OCI-LY1 (cell line): ENCODE measurements at regions not wholly inside any gene's neighbourhood (a gene's known extent, or its start where the extent isn't known, plus 50 kb on each side); places are given as distances from the start of the nearest gene placed in this dataset.

Source experiments
- EZH2 ChIP-seq: fragments of 200-600 bp; sonication (generic), shearing (Covaris generic); IDR thresholded peaks from 2 replicates; pipeline ENCODE4 v1.8.0; 2017; ENCODE audit warnings: borderline replicate concordance, mixed run types, mild to moderate bottlenecking, antibody characterized with exemption, low read length, moderate library complexity, mixed read lengths
- TF ChIP-seq, protein P1 (sequence below): fragments of 200-600 bp; sonication (generic), shearing (Covaris generic); IDR thresholded peaks from 2 replicates; pipeline ENCODE4 v1.5.1; 2017; ENCODE audit warnings: mild to moderate bottlenecking, antibody characterized with exemption, low read length, moderate library complexity, mixed read lengths

DNA sequence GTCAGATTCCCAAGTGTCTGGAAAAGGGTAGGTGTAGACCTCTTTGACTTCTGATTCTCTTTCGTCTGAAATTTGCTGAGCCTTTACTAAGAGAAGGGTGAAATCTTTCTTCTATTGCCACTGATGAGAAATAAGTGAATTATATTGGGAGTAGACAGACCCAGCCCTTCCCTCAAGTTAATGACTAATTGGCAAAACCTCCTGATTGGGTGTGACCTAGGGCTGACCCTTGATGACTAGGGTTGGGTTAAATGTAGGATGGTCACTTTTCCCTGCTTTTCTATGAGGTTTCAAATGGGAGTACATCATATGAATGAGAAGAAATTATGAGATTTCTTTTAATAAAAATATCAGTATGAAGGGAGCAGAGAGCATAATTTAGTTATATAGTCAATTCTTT lies 73.4 kb upstream of the C5orf46 start:
- TF ChIP-seq, protein P1, sequence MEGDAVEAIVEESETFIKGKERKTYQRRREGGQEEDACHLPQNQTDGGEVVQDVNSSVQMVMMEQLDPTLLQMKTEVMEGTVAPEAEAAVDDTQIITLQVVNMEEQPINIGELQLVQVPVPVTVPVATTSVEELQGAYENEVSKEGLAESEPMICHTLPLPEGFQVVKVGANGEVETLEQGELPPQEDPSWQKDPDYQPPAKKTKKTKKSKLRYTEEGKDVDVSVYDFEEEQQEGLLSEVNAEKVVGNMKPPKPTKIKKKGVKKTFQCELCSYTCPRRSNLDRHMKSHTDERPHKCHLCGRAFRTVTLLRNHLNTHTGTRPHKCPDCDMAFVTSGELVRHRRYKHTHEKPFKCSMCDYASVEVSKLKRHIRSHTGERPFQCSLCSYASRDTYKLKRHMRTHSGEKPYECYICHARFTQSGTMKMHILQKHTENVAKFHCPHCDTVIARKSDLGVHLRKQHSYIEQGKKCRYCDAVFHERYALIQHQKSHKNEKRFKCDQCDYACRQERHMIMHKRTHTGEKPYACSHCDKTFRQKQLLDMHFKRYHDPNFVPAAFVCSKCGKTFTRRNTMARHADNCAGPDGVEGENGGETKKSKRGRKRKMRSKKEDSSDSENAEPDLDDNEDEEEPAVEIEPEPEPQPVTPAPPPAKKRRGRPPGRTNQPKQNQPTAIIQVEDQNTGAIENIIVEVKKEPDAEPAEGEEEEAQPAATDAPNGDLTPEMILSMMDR = no peak
- TF ChIP-seq EZH2 = no peak
